Neural progenitor cell (in vitro differentiated cells): ENCODE measurements at regions not wholly inside any gene's neighbourhood (a gene's known extent, or its start where the extent isn't known, plus 50 kb on each side); places are given as distances from the start of the nearest gene placed in this dataset.

ENCODE experiments used
- CTCF ChIP-seq: fragments of 200-600 bp; sonication (generic); IDR thresholded peaks from 2 replicates; pipeline ENCODE4 v1.5.1; 2017; ENCODE audit warnings: antibody characterized with exemption, mild to moderate bottlenecking
- EZH2 ChIP-seq: fragments of 200-600 bp; sonication (generic); IDR thresholded peaks from 2 replicates; pipeline ENCODE4 v1.6.1; 2017; ENCODE audit warnings: antibody characterized with exemption, mild to moderate bottlenecking, moderate library complexity

- TF ChIP-seq CTCF: no peak
- no peak for TF ChIP-seq EZH2
Observed at GRCh38 chr3:182696916-182697315, 96.4 kb upstream of the ATP11B start.
